SK-N-SH (cell line): ENCODE measurements at regions not wholly inside any gene's neighbourhood (a gene's known extent, or its start where the extent isn't known, plus 50 kb on each side); places are given as distances from the start of the nearest gene placed in this dataset.

Experiments
- CTCF ChIP-seq: fragments of 200-600 bp; sonication (generic); IDR thresholded peaks from 2 replicates; pipeline ENCODE4 v1.6.1; 2017; ENCODE audit warnings: antibody characterized with exemption, mild to moderate bottlenecking, moderate library complexity
- EP300 ChIP-seq, 2 experiments: IDR thresholded peaks; 2 replicates each; pipeline versions ENCODE4 v1.4.0 to v1.6.1; 2012; ENCODE audit warnings: borderline replicate concordance in 1 of 2, low read depth in 1 of 2, low read length in 1 of 2
- EZH2phosphoT487 ChIP-seq: fragments of 200-600 bp; sonication (generic); IDR thresholded peaks from 2 replicates; pipeline ENCODE4 v1.6.1; 2017; ENCODE audit warnings: low read depth, mixed run types, mild to moderate bottlenecking, antibody characterized with exemption, moderate library complexity, borderline replicate concordance
- FOXJ3 ChIP-seq: sonication (generic); formaldehyde crosslinking; IDR thresholded peaks from 2 replicates; pipeline ENCODE4 v1.5.1; 2020; ENCODE audit warnings: mild to moderate bottlenecking, missing genetic modification reagents
- RCOR1 ChIP-seq: fragments of 150-350 bp; IDR thresholded peaks from 2 replicates; pipeline ENCODE4 v1.6.1; 2017; ENCODE audit warnings: antibody characterized with exemption, low read length
- TAF1 ChIP-seq: IDR thresholded peaks from 2 replicates; pipeline ENCODE4 v1.6.1; 2012; ENCODE audit warnings: low read depth, mild to moderate bottlenecking, low read length, moderate library complexity, borderline replicate concordance
- USF2 ChIP-seq: fragments of 150-350 bp; IDR thresholded peaks from 2 replicates; pipeline ENCODE4 v1.6.1; 2017; ENCODE audit warnings: antibody characterized with exemption, low read length, low read depth, borderline replicate concordance
- YY1 ChIP-seq: IDR thresholded peaks from 2 replicates; pipeline ENCODE4 v1.4.0; 2012; ENCODE audit warnings: low read depth, mild to moderate bottlenecking
- TF ChIP-seq, protein P1 (sequence below): IDR thresholded peaks from 2 replicates; pipeline ENCODE4 v1.4.0; 2012; ENCODE audit warnings: low read depth

- TF ChIP-seq FOXJ3: no peak
- no peak for TF ChIP-seq RCOR1
- TF ChIP-seq USF2: no peak
- no peak for TF ChIP-seq YY1
- no peak for TF ChIP-seq EZH2phosphoT487
- TF ChIP-seq, protein P1, sequence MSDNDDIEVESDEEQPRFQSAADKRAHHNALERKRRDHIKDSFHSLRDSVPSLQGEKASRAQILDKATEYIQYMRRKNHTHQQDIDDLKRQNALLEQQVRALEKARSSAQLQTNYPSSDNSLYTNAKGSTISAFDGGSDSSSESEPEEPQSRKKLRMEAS: no peak
- no peak for TF ChIP-seq TAF1
- no peak for TF ChIP-seq EP300 (IDR thresholded peaks at IDR 0.05; ENCODE audit: borderline replicate concordance in 1 of 2, low read depth in 1 of 2, low read length in 1 of 2)
- TF ChIP-seq CTCF: no peak
Observed at GRCh38 chr15:67916565-67916964, 76.7 kb upstream of the RNU6-1 start.
